CD14-positive monocyte (primary cell): ENCODE measurements at regions not wholly inside any gene's neighbourhood (a gene's known extent, or its start where the extent isn't known, plus 50 kb on each side); places are given as distances from the start of the nearest gene placed in this dataset.
"Not testable (repeated sequence)": the region's sequence is repeated elsewhere in the genome, so short reads cannot be mapped to it uniquely, and the experiment has no call there.

Experiments used
- DNase-seq, 3 donors: peaks; one replicate each; pipeline ENCODE4 v3.0.0-alpha.2; 2011 to 2022
- H2AFZ ChIP-seq: 2 replicates; pipeline ENCODE4 v1.6.0; 2012; ENCODE audit warnings: mild to moderate bottlenecking, low read depth, low read length, inconsistent platforms; ENCODE audit not compliant: insufficient read depth, poor library complexity, severe bottlenecking
- H3K27ac ChIP-seq, 2 donors: 1 replicate in 1 of 2; 2 replicates in 1 of 2; pipeline ENCODE4 v1.5.1; 2012 to 2013; ENCODE audit warnings: low read length in 2 of 2, control low read depth in 1 of 2, inconsistent platforms in 1 of 2, low read depth in 1 of 2, mild to moderate bottlenecking in 1 of 2
- H3K27me3 ChIP-seq, 2 donors: one replicate each; pipeline versions ENCODE4 v1.6.0 to v1.6.1; 2011 to 2013; ENCODE audit warnings: low read length in 2 of 2; ENCODE audit not compliant: control insufficient read depth in 2 of 2, insufficient read depth in 2 of 2
- H3K36me3 ChIP-seq, 2 donors: replicated peaks in 1 of 2; 1 replicate in 1 of 2; 2 replicates in 1 of 2; pipeline versions ENCODE4 v1.5.1 to v1.6.1; 2012 to 2013; ENCODE audit warnings: low read length in 2 of 2, control low read depth in 1 of 2, inconsistent platforms in 1 of 2, mild to moderate bottlenecking in 1 of 2; ENCODE audit not compliant: insufficient read depth in 2 of 2, control insufficient read depth in 1 of 2
- H3K4me1 ChIP-seq, 2 donors: 1 replicate in 1 of 2; 2 replicates in 1 of 2; pipeline versions ENCODE4 v1.5.1 to v1.6.1; 2012 to 2013; ENCODE audit warnings: low read length in 2 of 2, control low read depth in 1 of 2, inconsistent platforms in 1 of 2, mild to moderate bottlenecking in 1 of 2, moderate library complexity in 1 of 2; ENCODE audit not compliant: insufficient read depth in 2 of 2, control insufficient read depth in 1 of 2
- H3K4me2 ChIP-seq: replicated peaks from 2 replicates; pipeline ENCODE3; 2012; ENCODE audit warnings: low read length, moderate library complexity, mild to moderate bottlenecking; ENCODE audit not compliant: poor library complexity, severe bottlenecking; ENCODE audit errors: extremely low read depth
- H3K4me3 ChIP-seq, 3 experiments: fragments of 200-600 bp in 1 of 3; sonication (generic) in 1 of 3; replicated peaks in 1 of 3; 1 replicate in 2 of 3; 2 replicates in 1 of 3; pipeline ENCODE4 v1.5.1; 2011 to 2013; ENCODE audit warnings: low read length in 3 of 3, mild to moderate bottlenecking in 3 of 3, control low read depth in 2 of 3, low read depth in 2 of 3, inconsistent platforms in 1 of 3, moderate library complexity in 1 of 3
- H3K79me2 ChIP-seq: 2 replicates; pipeline ENCODE4 v1.6.0; 2012; ENCODE audit warnings: mild to moderate bottlenecking, control low read depth, inconsistent platforms, low read length, moderate library complexity; ENCODE audit not compliant: insufficient read depth
- H3K9ac ChIP-seq: 2 replicates; pipeline ENCODE4 v1.6.0; 2017; ENCODE audit warnings: low read length, mild to moderate bottlenecking; ENCODE audit not compliant: insufficient read depth, poor library complexity, severe bottlenecking
- H3K9me3 ChIP-seq, 2 donors: replicated peaks in 1 of 2; 1 replicate in 1 of 2; 2 replicates in 1 of 2; pipeline versions ENCODE4 v1.5.1 to v1.6.1; 2012 to 2013; ENCODE audit warnings: low read length in 2 of 2, control low read depth in 1 of 2; ENCODE audit not compliant: control insufficient read depth in 1 of 2, insufficient read depth in 1 of 2
- H4K20me1 ChIP-seq: 2 replicates; pipeline ENCODE4 v1.6.0; 2012; ENCODE audit warnings: mild to moderate bottlenecking, low read length, control low read depth, moderate library complexity; ENCODE audit not compliant: insufficient read depth
- H3K27ac Mint-ChIP-seq, 7 donors: one replicate each; pipeline ENCODE4 v1.8.0; 2020; ENCODE audit warnings: mild to moderate bottlenecking in 7 of 7, mixed read lengths in 7 of 7, moderate library complexity in 6 of 7, inconsistent platforms in 2 of 7
- H3K27me3 Mint-ChIP-seq, 3 donors: one replicate each; pipeline ENCODE4 v1.8.0; 2021 to 2022; ENCODE audit warnings: low read depth in 3 of 3, mild to moderate bottlenecking in 3 of 3, mixed read lengths in 3 of 3, moderate library complexity in 3 of 3, inconsistent platforms in 1 of 3
- H3K36me3 Mint-ChIP-seq, 2 donors: one replicate each; pipeline ENCODE4 v1.8.0; 2020; ENCODE audit warnings: mixed read lengths in 2 of 2, inconsistent platforms in 1 of 2, mild to moderate bottlenecking in 1 of 2
- H3K4me1 Mint-ChIP-seq: one replicate; pipeline ENCODE4 v1.8.0; 2020; ENCODE audit warnings: mild to moderate bottlenecking, mixed read lengths
- H3K4me3 Mint-ChIP-seq, 2 donors: one replicate each; pipeline ENCODE4 v1.8.0; 2020; ENCODE audit warnings: mild to moderate bottlenecking in 2 of 2, mixed read lengths in 2 of 2, moderate library complexity in 1 of 2
- H3K9me3 Mint-ChIP-seq, 7 donors: one replicate each; pipeline ENCODE4 v1.8.0; 2020 to 2022; ENCODE audit warnings: mixed read lengths in 7 of 7, mild to moderate bottlenecking in 6 of 7, moderate library complexity in 6 of 7, inconsistent platforms in 2 of 7
- WGBS: methylation state at CpG from one replicate; pipeline ENCODE4 v1.1.5; 2013; ENCODE audit warnings: missing lambda C conversion rate; ENCODE audit not compliant: insufficient coverage; 5-methylcytosine and 5-hydroxymethylcytosine counted together
- intact Hi-C, 2 donors: fragments of 100-400 bp; cut with micrococcal nuclease; formaldehyde crosslinking; loops; one replicate each; pipeline versions ENCODE4 v1.15.0 to v1.15.1; 2023
- TF ChIP-seq, protein P1 (sequence below): fragments of 200-600 bp; IDR thresholded peaks from one replicate; pipeline ENCODE4 v1.8.0; 2022; ENCODE audit warnings: antibody characterized with exemption, mild to moderate bottlenecking

GRCh38 chr1:67551375-67551774, 121.2 kb upstream of the SERBP1 start:
- no peaks in the 10 kb centered on the region for H3K9me3 ChIP-seq
- TF ChIP-seq, protein P1, sequence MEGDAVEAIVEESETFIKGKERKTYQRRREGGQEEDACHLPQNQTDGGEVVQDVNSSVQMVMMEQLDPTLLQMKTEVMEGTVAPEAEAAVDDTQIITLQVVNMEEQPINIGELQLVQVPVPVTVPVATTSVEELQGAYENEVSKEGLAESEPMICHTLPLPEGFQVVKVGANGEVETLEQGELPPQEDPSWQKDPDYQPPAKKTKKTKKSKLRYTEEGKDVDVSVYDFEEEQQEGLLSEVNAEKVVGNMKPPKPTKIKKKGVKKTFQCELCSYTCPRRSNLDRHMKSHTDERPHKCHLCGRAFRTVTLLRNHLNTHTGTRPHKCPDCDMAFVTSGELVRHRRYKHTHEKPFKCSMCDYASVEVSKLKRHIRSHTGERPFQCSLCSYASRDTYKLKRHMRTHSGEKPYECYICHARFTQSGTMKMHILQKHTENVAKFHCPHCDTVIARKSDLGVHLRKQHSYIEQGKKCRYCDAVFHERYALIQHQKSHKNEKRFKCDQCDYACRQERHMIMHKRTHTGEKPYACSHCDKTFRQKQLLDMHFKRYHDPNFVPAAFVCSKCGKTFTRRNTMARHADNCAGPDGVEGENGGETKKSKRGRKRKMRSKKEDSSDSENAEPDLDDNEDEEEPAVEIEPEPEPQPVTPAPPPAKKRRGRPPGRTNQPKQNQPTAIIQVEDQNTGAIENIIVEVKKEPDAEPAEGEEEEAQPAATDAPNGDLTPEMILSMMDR: no peak
- H3K4me1 Mint-ChIP-seq: peaks cover 2% of the 10 kb centered on the region
- DNase-seq: no peak
- peaks cover 0 to 5% (median 2%) of the 10 kb centered on the region in 7 donors for H3K9me3 Mint-ChIP-seq
- H3K27ac ChIP-seq: no peak overlapping the region
- H2AFZ ChIP-seq: no peak overlapping the region
- H3K4me3 ChIP-seq: no peak overlapping the region
- peak overlapping the region in 1 of 7 donors; percentile 69 for H3K27ac Mint-ChIP-seq
- no peaks in the 10 kb centered on the region for H3K27me3 ChIP-seq
- H3K4me2 ChIP-seq: no peak overlapping the region
- H3K9ac ChIP-seq: no peak overlapping the region
- no peaks in the 10 kb centered on the region for H4K20me1 ChIP-seq
- no peak overlapping the region for H3K4me3 Mint-ChIP-seq
- peaks cover 1 to 8% (median 2%) of the 10 kb centered on the region in 3 donors for H3K27me3 Mint-ChIP-seq
- intact Hi-C loops: no loop called here
- WGBS: 98% methylated on average over 4 of the region's 6 CpGs
- H3K36me3 ChIP-seq: no peaks in the 10 kb centered on the region
- no peaks in the 10 kb centered on the region for H3K36me3 Mint-ChIP-seq
- H3K79me2 ChIP-seq: no peaks in the 10 kb centered on the region
- H3K4me1 ChIP-seq: no peaks in the 10 kb centered on the region

GRCh38 chr1:67552336-67552759, 122.1 kb upstream of the SERBP1 start:
- Histone ChIP-seq H3K79me2 (no peaks in the 10 kb centered on the region), H3K4me3 (no peak overlapping the region), H4K20me1 (no peaks in the 10 kb centered on the region), H3K36me3 (no peaks in the 10 kb centered on the region), H3K9ac (no peak overlapping the region), H2AFZ (no peak overlapping the region), H3K4me2 (no peak overlapping the region), H3K9me3 (no peaks in the 10 kb centered on the region), H3K27ac (no peak overlapping the region), H3K4me1 (no peaks in the 10 kb centered on the region), H3K27me3 (no peaks in the 10 kb centered on the region)
- TF ChIP-seq, protein P1: no peak
- no peak overlapping the region for H3K4me3 Mint-ChIP-seq
- H3K36me3 Mint-ChIP-seq: no peaks in the 10 kb centered on the region
- peaks cover 1 to 6% (median 2%) of the 10 kb centered on the region in 3 donors for H3K27me3 Mint-ChIP-seq
- peaks cover 2% of the 10 kb centered on the region for H3K4me1 Mint-ChIP-seq
- H3K9me3 Mint-ChIP-seq: peaks cover 0 to 4% (median 2%) of the 10 kb centered on the region in 7 donors
- peak overlapping the region in 1 of 7 donors; percentile 25 for H3K27ac Mint-ChIP-seq
- intact Hi-C loops: no loop called here
- DNase-seq: no peak
- whole genome bisulfite sequencing: 82% methylated on average over 3 of the region's 3 CpGs

GRCh38 chr1:67554204-67554603, 124.0 kb upstream of the SERBP1 start:
- H3K4me1 ChIP-seq, H3K27me3 Mint-ChIP-seq, DNase-seq, H2AFZ ChIP-seq, H3K9ac ChIP-seq, H3K36me3 ChIP-seq, H3K4me3 ChIP-seq, H3K4me1 Mint-ChIP-seq, H3K27ac ChIP-seq, H3K4me3 Mint-ChIP-seq, H3K79me2 ChIP-seq, H3K9me3 Mint-ChIP-seq, H3K9me3 ChIP-seq, H3K4me2 ChIP-seq, H4K20me1 ChIP-seq, H3K36me3 Mint-ChIP-seq, H3K27ac Mint-ChIP-seq, intact Hi-C loops, H3K27me3 ChIP-seq: not testable (repeated sequence)
- 88% methylated on average over 1 of the region's 5 CpGs for WGBS
